Activated B cell treated with CpG ODN at 0.5 μM for 24 hours (primary cell): ENCODE measurements at regions not wholly inside any gene's neighbourhood (a gene's known extent, or its start where the extent isn't known, plus 50 kb on each side); places are given as distances from the start of the nearest gene placed in this dataset.

ENCODE experiments used
- ATAC-seq: fragments of 200-7000 bp; cut with Tn5 transposase; one replicate; pipeline ENCODE4 v1.10.0; 2021; ENCODE audit warnings: low read depth, mild to moderate bottlenecking, moderate library complexity
- CTCF ChIA-PET: fragments of 350-600 bp; sonication (Branson Sonifier 250); formaldehyde crosslinking; loops from one replicate; lab custom pipeline; 2021; ENCODE audit warnings: antibody characterized with exemption; lab: Charles Lee
- POLR2A ChIA-PET: fragments of 350-600 bp; sonication (Branson Sonifier 250); formaldehyde crosslinking; loops from one replicate; lab custom pipeline; 2021; ENCODE audit warnings: antibody characterized with exemption; lab: Charles Lee
- DNase-seq: peaks from one replicate; pipeline ENCODE4 v3.0.0; 2022
- H3K27ac Mint-ChIP-seq: one replicate; pipeline ENCODE4 v1.8.0; 2020; ENCODE audit warnings: mixed read lengths
- H3K27me3 Mint-ChIP-seq: one replicate; pipeline ENCODE4 v1.8.0; 2021; ENCODE audit warnings: mixed read lengths
- H3K36me3 Mint-ChIP-seq: one replicate; pipeline ENCODE4 v1.8.0; 2021; ENCODE audit warnings: low read depth, mixed read lengths
- H3K4me1 Mint-ChIP-seq: one replicate; pipeline ENCODE4 v1.8.0; 2021; ENCODE audit warnings: mixed read lengths
- H3K4me3 Mint-ChIP-seq: one replicate; pipeline ENCODE4 v1.8.0; 2020; ENCODE audit warnings: mild to moderate bottlenecking, mixed read lengths
- H3K9me3 Mint-ChIP-seq: one replicate; pipeline ENCODE4 v1.8.0; 2020; ENCODE audit warnings: mixed read lengths
- intact Hi-C: fragments of 100-400 bp; cut with micrococcal nuclease; formaldehyde crosslinking; loops from one replicate; pipeline ENCODE4 v1.15.1; 2024
- TF ChIP-seq, protein P1 (sequence below): fragments of 200-600 bp; IDR thresholded peaks from one replicate; pipeline ENCODE4 v1.8.0; 2022; ENCODE audit warnings: antibody characterized with exemption, mild to moderate bottlenecking

DNA sequence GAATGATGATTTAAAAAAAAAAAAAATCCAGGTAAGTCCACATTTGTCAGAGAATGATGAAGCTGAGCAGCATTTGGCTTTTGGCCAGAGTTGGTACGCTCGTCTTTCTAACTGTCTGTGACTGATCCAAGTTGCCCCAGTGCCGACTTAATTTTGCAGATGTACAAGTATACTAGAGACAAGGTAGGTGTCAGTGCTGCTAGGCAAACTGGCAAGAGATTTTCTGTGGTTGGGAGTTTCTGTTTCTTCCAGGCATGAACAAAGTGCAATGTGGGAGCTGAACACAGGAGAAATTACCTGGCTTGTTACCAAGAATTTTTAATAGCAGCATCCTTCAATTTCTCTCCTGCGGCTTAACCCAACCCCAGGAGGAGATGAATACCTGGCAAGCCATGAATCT, 307.7 kb downstream of the BUD13 start:
- no peak overlapping the region for H3K4me3 Mint-ChIP-seq

DNA sequence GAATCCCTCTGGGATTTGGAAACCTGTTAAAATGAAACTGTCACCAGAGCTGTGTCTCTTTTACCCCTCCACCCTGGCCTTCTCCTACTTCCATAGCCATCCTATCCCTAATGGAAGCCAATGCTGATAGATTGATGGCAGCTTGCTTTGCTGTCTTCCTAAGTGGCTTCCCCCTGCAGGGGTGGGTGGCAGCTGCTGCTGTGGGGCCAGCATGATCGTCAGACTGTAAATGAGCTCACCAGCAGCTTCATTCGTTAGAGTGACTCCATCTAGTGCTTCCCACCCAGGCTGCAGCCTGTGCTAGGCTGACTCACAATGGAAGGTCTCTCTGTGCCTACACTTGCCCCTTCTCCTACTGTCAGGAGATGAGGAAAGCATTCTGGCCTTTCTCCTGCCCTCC, 311.0 kb downstream of the BUD13 start:
- ChIA-PET CTCF (no interaction called here), POLR2A (no interaction called here)
- ATAC-seq: no peak
- Mint-ChIP-seq H3K27me3 (peaks cover 9% of the 10 kb centered on the region), H3K36me3 (no peaks in the 10 kb centered on the region), H3K9me3 (no peaks in the 10 kb centered on the region), H3K4me3 (no peak overlapping the region), H3K4me1 (no peaks in the 10 kb centered on the region), H3K27ac (no peak overlapping the region)
- DNase-seq: no peak
- intact Hi-C loops: no loop called here
- TF ChIP-seq, protein P1, sequence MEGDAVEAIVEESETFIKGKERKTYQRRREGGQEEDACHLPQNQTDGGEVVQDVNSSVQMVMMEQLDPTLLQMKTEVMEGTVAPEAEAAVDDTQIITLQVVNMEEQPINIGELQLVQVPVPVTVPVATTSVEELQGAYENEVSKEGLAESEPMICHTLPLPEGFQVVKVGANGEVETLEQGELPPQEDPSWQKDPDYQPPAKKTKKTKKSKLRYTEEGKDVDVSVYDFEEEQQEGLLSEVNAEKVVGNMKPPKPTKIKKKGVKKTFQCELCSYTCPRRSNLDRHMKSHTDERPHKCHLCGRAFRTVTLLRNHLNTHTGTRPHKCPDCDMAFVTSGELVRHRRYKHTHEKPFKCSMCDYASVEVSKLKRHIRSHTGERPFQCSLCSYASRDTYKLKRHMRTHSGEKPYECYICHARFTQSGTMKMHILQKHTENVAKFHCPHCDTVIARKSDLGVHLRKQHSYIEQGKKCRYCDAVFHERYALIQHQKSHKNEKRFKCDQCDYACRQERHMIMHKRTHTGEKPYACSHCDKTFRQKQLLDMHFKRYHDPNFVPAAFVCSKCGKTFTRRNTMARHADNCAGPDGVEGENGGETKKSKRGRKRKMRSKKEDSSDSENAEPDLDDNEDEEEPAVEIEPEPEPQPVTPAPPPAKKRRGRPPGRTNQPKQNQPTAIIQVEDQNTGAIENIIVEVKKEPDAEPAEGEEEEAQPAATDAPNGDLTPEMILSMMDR: no peak

More for the DNA sequence above, 307.7 kb downstream of the BUD13 start:
- TF ChIP-seq, protein P1: no peak
- peaks cover 7% of the 10 kb centered on the region for H3K27me3 Mint-ChIP-seq
- DNase-seq: no peak
- ChIA-PET CTCF (no interaction called here), POLR2A (no interaction called here)
- H3K9me3 Mint-ChIP-seq: no peaks in the 10 kb centered on the region
- no peaks in the 10 kb centered on the region for H3K4me1 Mint-ChIP-seq
- intact Hi-C loops: no loop called here
- no peak overlapping the region for H3K27ac Mint-ChIP-seq
- H3K36me3 Mint-ChIP-seq: no peaks in the 10 kb centered on the region
- ATAC-seq: no peak

DNA sequence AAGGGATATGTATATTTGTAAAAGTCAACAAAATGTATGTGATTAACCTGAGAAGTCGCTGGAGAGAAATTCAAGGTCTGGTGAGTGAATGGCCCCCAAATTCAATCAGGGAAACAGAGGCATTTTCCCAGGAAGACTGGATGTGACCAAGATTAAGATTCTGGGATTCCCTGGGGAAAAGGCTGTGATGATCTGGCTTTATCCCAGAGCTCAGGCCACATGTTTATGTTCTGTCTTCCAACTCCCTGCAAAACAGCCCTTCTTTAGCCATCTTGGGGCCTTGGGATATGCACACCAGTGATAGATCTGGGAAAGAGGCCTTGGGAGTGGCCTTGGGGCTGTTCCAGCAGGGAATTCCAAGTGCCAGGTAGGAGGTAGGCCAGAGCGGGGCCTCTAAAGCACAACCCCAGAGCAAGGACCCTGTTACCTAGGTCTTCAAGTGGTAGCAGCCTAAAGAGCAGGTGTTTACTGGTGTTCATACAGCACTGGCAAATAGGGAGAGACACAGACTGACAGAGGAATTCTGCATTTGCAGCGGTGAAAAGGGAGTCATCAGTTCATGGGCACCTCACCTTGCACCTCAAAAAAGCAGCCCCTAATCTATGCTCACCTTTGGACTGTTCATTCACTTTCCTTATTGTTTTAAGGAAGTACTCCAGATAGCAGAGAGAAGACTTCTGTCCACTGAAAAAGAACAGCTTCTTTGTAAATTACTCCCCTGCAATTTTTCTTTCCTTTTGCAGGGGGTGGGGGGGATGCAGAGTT, 312.4 kb downstream of the BUD13 start:
- Mint-ChIP-seq H3K4me1 (no peaks in the 10 kb centered on the region), H3K4me3 (no peak overlapping the region), H3K36me3 (no peaks in the 10 kb centered on the region), H3K27ac (no peak overlapping the region), H3K9me3 (no peaks in the 10 kb centered on the region), H3K27me3 (peaks cover 5% of the 10 kb centered on the region)
- TF ChIP-seq, protein P1: no peak
- CTCF ChIA-PET: no interaction called here
- intact Hi-C loops: no loop called here
- POLR2A ChIA-PET: no interaction called here
- no peak for ATAC-seq
- no peak for DNase-seq

DNA sequence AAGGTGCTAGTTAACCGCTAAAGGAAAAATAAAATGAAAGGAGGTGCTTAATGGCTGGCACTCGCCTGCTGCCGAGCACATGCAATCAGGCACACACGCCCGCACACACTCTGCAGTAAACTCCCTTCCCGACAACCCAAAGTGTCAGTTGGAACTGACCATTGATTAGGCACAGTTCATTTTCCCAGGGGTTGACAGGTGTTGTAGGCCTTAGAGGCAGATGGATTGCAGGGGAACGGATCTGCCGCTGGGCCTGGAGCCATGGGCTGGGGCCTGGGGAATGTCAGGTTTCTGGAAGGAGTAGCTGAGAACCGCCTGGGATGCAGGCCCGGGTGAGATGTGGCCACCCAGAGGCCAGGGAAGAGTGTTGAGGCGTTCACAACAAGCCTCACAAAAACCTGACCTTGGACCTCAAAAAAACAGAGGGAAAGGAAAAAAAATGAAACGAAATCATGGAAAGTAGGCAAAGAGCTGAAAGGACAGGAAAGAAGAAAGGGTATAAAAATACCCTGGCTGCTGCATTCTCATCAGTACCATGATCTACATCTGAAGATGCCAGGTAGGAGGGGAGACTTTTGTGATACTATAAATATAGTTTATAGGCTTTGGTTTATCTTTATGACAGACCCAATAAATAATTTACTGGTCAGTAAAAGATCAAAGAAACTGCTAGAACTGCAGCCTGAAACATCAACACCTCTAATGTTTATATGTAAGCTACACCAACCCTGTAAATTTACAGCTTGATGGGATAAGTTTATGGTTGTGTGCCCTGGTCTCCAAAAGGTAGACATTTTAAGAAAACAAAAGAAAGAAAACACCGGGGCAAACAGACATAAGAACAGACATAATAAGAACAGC, 313.4 kb downstream of the BUD13 start:
- TF ChIP-seq, protein P1: no peak
- Mint-ChIP-seq H3K27me3 (peaks cover 5% of the 10 kb centered on the region), H3K9me3 (no peaks in the 10 kb centered on the region), H3K4me1 (no peaks in the 10 kb centered on the region), H3K27ac (no peak overlapping the region), H3K36me3 (no peaks in the 10 kb centered on the region), H3K4me3 (no peak overlapping the region)
- DNase-seq (no peak), ATAC-seq (no peak)
- intact Hi-C loops: no loop called here
- ChIA-PET POLR2A (no interaction called here), CTCF (no interaction called here)

DNA sequence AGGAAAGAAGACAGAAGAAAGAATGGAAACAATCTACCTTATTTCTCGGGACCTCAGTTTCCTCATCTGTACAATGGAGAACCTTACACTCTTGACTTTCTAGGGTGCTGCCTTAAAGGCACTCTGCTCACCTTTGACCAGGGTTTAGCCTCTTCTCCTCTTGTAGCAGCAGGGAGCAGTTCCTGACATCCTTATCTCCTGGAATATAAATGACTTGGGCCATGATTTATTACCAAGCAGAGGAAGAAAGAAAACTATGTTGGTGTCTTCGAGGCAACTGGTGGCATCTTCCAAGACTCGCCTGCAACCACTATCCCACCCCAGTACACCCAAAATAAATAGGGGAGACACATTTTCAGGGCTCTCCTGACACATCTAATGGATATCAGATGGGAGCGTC, 314.2 kb downstream of the BUD13 start:
- H3K4me1 Mint-ChIP-seq: no peaks in the 10 kb centered on the region
- CTCF ChIA-PET: no interaction called here
- DNase-seq: no peak
- no peaks in the 10 kb centered on the region for H3K36me3 Mint-ChIP-seq
- H3K9me3 Mint-ChIP-seq: no peaks in the 10 kb centered on the region
- TF ChIP-seq, protein P1: no peak
- H3K27ac Mint-ChIP-seq: no peak overlapping the region
- intact Hi-C loops: no loop called here
- POLR2A ChIA-PET: no interaction called here
- ATAC-seq: no peak
- no peak overlapping the region for H3K4me3 Mint-ChIP-seq
- H3K27me3 Mint-ChIP-seq: peaks cover 5% of the 10 kb centered on the region
